GM23338 (cell line): ENCODE measurements at regions not wholly inside any gene's neighbourhood (a gene's known extent, or its start where the extent isn't known, plus 50 kb on each side); places are given as distances from the start of the nearest gene placed in this dataset.

Source experiments
- ATAC-seq: fragments of 200-7000 bp; cut with Tn5 transposase; 3 replicates; pipeline ENCODE4 v1.9.1; 2020
- DNase-seq: peaks from one replicate; pipeline ENCODE4 v3.0.0-alpha.2; 2015; ENCODE audit warnings: low spot score
- H2AFZ ChIP-seq: fragments of 200-600 bp; sonication (generic); 2 replicates; pipeline ENCODE4 v1.8.0; 2016; ENCODE audit warnings: antibody characterized with exemption, mild to moderate bottlenecking, moderate library complexity
- H3F3A ChIP-seq: fragments of 200-600 bp; sonication (generic); replicated peaks from 2 replicates; pipeline ENCODE4 v1.8.0; 2017; ENCODE audit warnings: antibody characterized with exemption, mixed run types, low read depth
- H3K27ac ChIP-seq: fragments of 200-600 bp; sonication (generic); 2 replicates; pipeline ENCODE4 v1.6.1; 2016; ENCODE audit warnings: low read depth
- H3K27me3 ChIP-seq: fragments of 200-600 bp; sonication (generic); 2 replicates; pipeline ENCODE4 v1.8.0; 2016; ENCODE audit warnings: mild to moderate bottlenecking, mixed run types, moderate library complexity; ENCODE audit not compliant: insufficient read depth
- H3K36me3 ChIP-seq: fragments of 200-600 bp; sonication (generic); 2 replicates; pipeline ENCODE4 v1.8.0; 2016; ENCODE audit warnings: mild to moderate bottlenecking; ENCODE audit not compliant: insufficient read depth
- H3K4me1 ChIP-seq: fragments of 200-600 bp; sonication (generic); 2 replicates; pipeline ENCODE4 v1.8.0; 2016; ENCODE audit warnings: mild to moderate bottlenecking, moderate library complexity; ENCODE audit not compliant: insufficient read depth
- H3K4me2 ChIP-seq: fragments of 200-600 bp; sonication (generic); 2 replicates; pipeline ENCODE4 v1.7.1; 2017; ENCODE audit warnings: mixed run types
- H3K4me3 ChIP-seq: fragments of 200-600 bp; sonication (generic); 2 replicates; pipeline ENCODE4 v1.6.1; 2016; ENCODE audit warnings: mixed run types
- H3K79me2 ChIP-seq: fragments of 200-600 bp; sonication (generic); replicated peaks from 2 replicates; pipeline ENCODE4 v1.8.0; 2017; ENCODE audit warnings: mild to moderate bottlenecking; ENCODE audit not compliant: insufficient read depth
- H3K9me2 ChIP-seq: fragments of 200-600 bp; sonication (generic); 2 replicates; pipeline ENCODE4 v1.8.0; 2017; ENCODE audit not compliant: insufficient read depth
- H4K20me1 ChIP-seq: fragments of 200-600 bp; sonication (generic); replicated peaks from 2 replicates; pipeline ENCODE4 v1.8.0; 2017; ENCODE audit warnings: mild to moderate bottlenecking; ENCODE audit not compliant: insufficient read depth
- H3K27ac Mint-ChIP-seq: 2 replicates; pipeline ENCODE4 v1.8.0; 2020; ENCODE audit warnings: inconsistent platforms, mild to moderate bottlenecking, moderate library complexity, mixed read lengths
- H3K27me3 Mint-ChIP-seq: 3 replicates; pipeline ENCODE4 v1.8.0; 2022; ENCODE audit warnings: low read depth, mild to moderate bottlenecking, moderate library complexity, mixed read lengths, inconsistent platforms; ENCODE audit not compliant: insufficient read depth, poor library complexity
- H3K36me3 Mint-ChIP-seq: 3 replicates; pipeline ENCODE4 v1.8.0; 2021; ENCODE audit warnings: low read depth, mild to moderate bottlenecking, inconsistent platforms, moderate library complexity, mixed read lengths
- H3K4me1 Mint-ChIP-seq: 3 replicates; pipeline ENCODE4 v1.8.0; 2020; ENCODE audit warnings: mild to moderate bottlenecking, inconsistent platforms, mixed read lengths
- H3K4me3 Mint-ChIP-seq: 3 replicates; pipeline ENCODE4 v1.8.0; 2021; ENCODE audit warnings: moderate library complexity, mild to moderate bottlenecking, inconsistent platforms, mixed read lengths
- H3K9me3 Mint-ChIP-seq: 3 replicates; pipeline ENCODE4 v1.8.0; 2020; ENCODE audit warnings: moderate library complexity, mild to moderate bottlenecking, inconsistent platforms, mixed read lengths
- CTCF ChIP-seq, 2 experiments: fragments of 200-600 bp in 1 of 2; sonication (generic) in 1 of 2; conservative IDR thresholded peaks; 2 replicates each; pipeline versions ENCODE4 v1.5.1 to v1.6.1; 2016 to 2017; ENCODE audit warnings: antibody characterized with exemption in 2 of 2, low read depth in 2 of 2, mild to moderate bottlenecking in 2 of 2, moderate library complexity in 1 of 2
- EZH2 ChIP-seq: fragments of 200-600 bp; sonication (generic); IDR thresholded peaks from one replicate; pipeline ENCODE4 v1.8.0; 2017; ENCODE audit warnings: antibody characterized with exemption, mild to moderate bottlenecking, low read depth; ENCODE audit not compliant: unreplicated experiment
- JUNB ChIP-seq: IDR thresholded peaks from one replicate; pipeline ENCODE4 v1.6.1; 2016; ENCODE audit warnings: antibody characterized with exemption; ENCODE audit not compliant: unreplicated experiment
- NANOG ChIP-seq: IDR thresholded peaks from 2 replicates; pipeline ENCODE4 v1.6.1; 2016; ENCODE audit warnings: antibody characterized with exemption, borderline replicate concordance
- ZNF114 ChIP-seq: fragments of 250-450 bp; sonication (Bioruptor Pico); IDR thresholded peaks from 2 replicates; pipeline ENCODE4 v1.5.0; 2020; ENCODE audit warnings: mild to moderate bottlenecking, moderate library complexity
- ZNF462 ChIP-seq: fragments of 250-450 bp; sonication (Bioruptor Pico); IDR thresholded peaks from 2 replicates; pipeline ENCODE4 v1.5.0; 2020; ENCODE audit warnings: mild to moderate bottlenecking, moderate library complexity

- ATAC-seq (no peak), DNase-seq (no peak)
- no peaks in the 10 kb centered on the region for H4K20me1 ChIP-seq
- no peak overlapping the region for H3K4me3 ChIP-seq
- Mint-ChIP-seq H3K9me3 (peaks cover 14% of the 10 kb centered on the region), H3K4me1 (peaks cover 16% of the 10 kb centered on the region), H3K36me3 (peaks cover 11% of the 10 kb centered on the region), H3K27me3 (peaks cover 3% of the 10 kb centered on the region), H3K27ac (no peak overlapping the region), H3K4me3 (no peak overlapping the region)
- H3F3A ChIP-seq: no peaks in the 10 kb centered on the region
- H3K79me2 ChIP-seq: no peaks in the 10 kb centered on the region
- TF ChIP-seq JUNB: no peak
- TF ChIP-seq ZNF462 (CRISPR knock-in tag): no peak
- TF ChIP-seq EZH2: no peak
- no peak for TF ChIP-seq CTCF (conservative IDR thresholded peaks at IDR 0.05; ENCODE audit: low read depth in 2 of 2)
- no peak for TF ChIP-seq NANOG
- no peak for TF ChIP-seq ZNF114 (CRISPR knock-in tag)
- H3K4me2 ChIP-seq: no peak overlapping the region
- H3K27ac ChIP-seq: no peak overlapping the region
- H3K27me3 ChIP-seq: no peaks in the 10 kb centered on the region
- H3K36me3 ChIP-seq: no peaks in the 10 kb centered on the region
- H3K9me2 ChIP-seq: 0 out of 2 replicates have a peak, but pooled peaks cover 6% of the 10 kb centered on the region
- H2AFZ ChIP-seq: no peak overlapping the region
- peaks cover 5% of the 10 kb centered on the region; the same call in 1 of the 2 replicates for H3K4me1 ChIP-seq
Observed at GRCh38 chr2:195269220-195269619, 387.8 kb upstream of the SLC39A10 start.
